Astrocyte (in vitro differentiated cells and primary cell): ENCODE measurements at regions not wholly inside any gene's neighbourhood (a gene's known extent, or its start where the extent isn't known, plus 50 kb on each side); places are given as distances from the start of the nearest gene placed in this dataset.

Experiments
- CTCF ChIP-seq: IDR thresholded peaks from 2 replicates; pipeline ENCODE4 v1.5.1; 2011; ENCODE audit warnings: low read depth, mild to moderate bottlenecking, inconsistent platforms, low read length, moderate library complexity; ENCODE audit not compliant: insufficient read depth
- EZH2 ChIP-seq: IDR thresholded peaks from 2 replicates; pipeline ENCODE4 v1.6.1; 2012; ENCODE audit warnings: mild to moderate bottlenecking, low read length, inconsistent platforms; ENCODE audit not compliant: insufficient read depth

- no peak for TF ChIP-seq CTCF
- no peak for TF ChIP-seq EZH2
Observed at GRCh38 chr1:228818296-228818695, 83.0 kb downstream of the RHOU start.
